ENCODE measurements at regions not wholly inside any gene's neighbourhood (a gene's known extent, or its start where the extent isn't known, plus 50 kb on each side); places are given as distances from the start of the nearest gene placed in this dataset.

DNA sequence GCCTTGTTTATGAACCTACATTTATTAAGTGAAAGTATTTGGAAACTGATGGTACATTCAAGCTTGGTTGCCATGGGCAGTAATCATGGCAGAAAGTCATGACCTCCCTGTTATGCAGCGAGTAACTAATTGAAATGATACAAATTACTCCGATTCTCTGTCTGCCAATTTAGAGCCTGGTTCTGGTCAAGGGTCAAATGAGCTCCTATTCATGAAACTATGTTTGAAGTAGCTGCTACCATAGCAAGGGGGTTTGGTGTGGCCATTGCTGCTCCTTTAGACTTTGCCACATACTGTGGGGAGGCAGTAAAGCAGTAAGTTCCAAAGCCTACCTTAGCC, 187.2 kb upstream of the FOXD3 start:
- Histone ChIP-seq H3K9me2 (ENCODE audit: insufficient read depth, low read length) (no peaks in the 10 kb centered on the region), H2AFZ (ENCODE audit: low read depth, low read length) (no peak overlapping the region), H3K27ac (ENCODE audit: low read length) (no peak overlapping the region), H3F3A (ENCODE audit: insufficient read depth, low read length, poor library complexity, severe bottlenecking) (no peaks in the 10 kb centered on the region), H4K20me1 (ENCODE audit: insufficient read depth) (no peaks in the 10 kb centered on the region), H3K4me2 (ENCODE audit: low read length) (no peak overlapping the region), H3K36me3 (ENCODE audit: insufficient read depth, low read length) (no peaks in the 10 kb centered on the region), H3K79me2 (replicated peaks; ENCODE audit: insufficient read depth, low read length) (no peaks in the 10 kb centered on the region), H3K4me3 (ENCODE audit: low read length) (no peak overlapping the region), H3K9ac (ENCODE audit: low read length) (no peak overlapping the region), H3K9me3 (ENCODE audit: low read length) (no peaks in the 10 kb centered on the region), H3K27me3 (ENCODE audit: insufficient read depth, low read depth, low read length) (no peaks in the 10 kb centered on the region)
- TF ChIP-seq EP300 (conservative IDR thresholded peaks at IDR 0.05; ENCODE audit: poor library complexity, severe bottlenecking) = no peak

DNA sequence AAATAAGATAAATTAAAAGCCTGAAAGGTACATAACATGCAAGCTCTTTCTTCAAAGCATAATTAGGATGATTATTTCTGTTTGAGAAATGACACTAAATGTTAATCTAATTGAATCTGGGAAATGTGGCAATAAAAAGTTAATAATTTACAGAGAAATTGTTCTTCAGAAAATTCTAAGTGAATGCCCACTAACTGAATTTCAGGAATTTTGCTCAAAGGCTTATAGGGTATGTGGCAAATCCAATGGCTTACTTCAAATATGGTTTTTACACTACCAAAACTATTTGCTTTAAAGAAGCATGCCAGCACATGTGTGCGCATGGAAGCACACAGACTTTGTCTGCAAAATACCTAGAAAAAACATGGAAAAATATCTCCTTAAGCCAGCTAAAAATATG, 186.6 kb upstream of the FOXD3 start:
- Histone ChIP-seq H3K9me3 (ENCODE audit: low read length) (no peaks in the 10 kb centered on the region), H3K79me2 (replicated peaks; ENCODE audit: insufficient read depth, low read length) (no peaks in the 10 kb centered on the region), H4K20me1 (ENCODE audit: insufficient read depth) (no peaks in the 10 kb centered on the region), H3K4me2 (ENCODE audit: low read length) (no peak overlapping the region), H3K9ac (ENCODE audit: low read length) (no peak overlapping the region), H3K27ac (ENCODE audit: low read length) (no peak overlapping the region), H3K9me2 (ENCODE audit: insufficient read depth, low read length) (no peaks in the 10 kb centered on the region), H3F3A (ENCODE audit: insufficient read depth, low read length, poor library complexity, severe bottlenecking) (no peaks in the 10 kb centered on the region), H3K36me3 (ENCODE audit: insufficient read depth, low read length) (no peaks in the 10 kb centered on the region), H3K4me3 (ENCODE audit: low read length) (no peak overlapping the region), H3K27me3 (ENCODE audit: insufficient read depth, low read depth, low read length) (no peaks in the 10 kb centered on the region), H2AFZ (ENCODE audit: low read depth, low read length) (no peak overlapping the region)
- no peak for TF ChIP-seq SMC3 (conservative IDR thresholded peaks at IDR 0.05; ENCODE audit: poor library complexity)
- no peak for TF ChIP-seq EZH2 (IDR thresholded peaks at IDR 0.05; ENCODE audit: borderline replicate concordance, insufficient read depth, low read length, poor library complexity, severe bottlenecking)
- TF ChIP-seq, protein P1, sequence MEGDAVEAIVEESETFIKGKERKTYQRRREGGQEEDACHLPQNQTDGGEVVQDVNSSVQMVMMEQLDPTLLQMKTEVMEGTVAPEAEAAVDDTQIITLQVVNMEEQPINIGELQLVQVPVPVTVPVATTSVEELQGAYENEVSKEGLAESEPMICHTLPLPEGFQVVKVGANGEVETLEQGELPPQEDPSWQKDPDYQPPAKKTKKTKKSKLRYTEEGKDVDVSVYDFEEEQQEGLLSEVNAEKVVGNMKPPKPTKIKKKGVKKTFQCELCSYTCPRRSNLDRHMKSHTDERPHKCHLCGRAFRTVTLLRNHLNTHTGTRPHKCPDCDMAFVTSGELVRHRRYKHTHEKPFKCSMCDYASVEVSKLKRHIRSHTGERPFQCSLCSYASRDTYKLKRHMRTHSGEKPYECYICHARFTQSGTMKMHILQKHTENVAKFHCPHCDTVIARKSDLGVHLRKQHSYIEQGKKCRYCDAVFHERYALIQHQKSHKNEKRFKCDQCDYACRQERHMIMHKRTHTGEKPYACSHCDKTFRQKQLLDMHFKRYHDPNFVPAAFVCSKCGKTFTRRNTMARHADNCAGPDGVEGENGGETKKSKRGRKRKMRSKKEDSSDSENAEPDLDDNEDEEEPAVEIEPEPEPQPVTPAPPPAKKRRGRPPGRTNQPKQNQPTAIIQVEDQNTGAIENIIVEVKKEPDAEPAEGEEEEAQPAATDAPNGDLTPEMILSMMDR (IDR thresholded peaks at IDR 0.05; ENCODE audit: poor library complexity, severe bottlenecking) = no peak

DNA sequence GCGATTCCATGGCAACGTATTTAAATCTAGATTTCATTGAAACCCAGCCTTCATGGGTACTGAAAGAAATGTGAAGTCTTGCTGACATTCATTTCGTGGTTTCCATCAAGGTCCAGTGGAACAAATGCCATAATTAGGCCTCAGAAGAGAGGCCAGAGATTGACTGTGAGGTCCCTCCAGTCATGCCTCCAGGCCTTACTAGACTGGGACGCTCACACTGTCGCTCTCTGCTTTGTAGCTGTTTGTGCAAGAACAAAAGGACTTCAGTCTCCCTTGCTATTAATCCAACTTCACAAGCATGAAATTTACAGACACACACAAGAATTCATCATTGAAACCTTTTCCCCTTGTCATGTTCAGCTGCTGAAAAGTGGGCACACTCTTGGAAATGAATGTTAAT, 180.4 kb upstream of the FOXD3 start:
- no peak overlapping the region for H3K27ac ChIP-seq (ENCODE audit: low read length)
- no peak overlapping the region for H3K4me2 ChIP-seq (ENCODE audit: low read length)
- H3K36me3 ChIP-seq (ENCODE audit: insufficient read depth, low read length) = no peaks in the 10 kb centered on the region
- H2AFZ ChIP-seq (ENCODE audit: low read depth, low read length) = no peak overlapping the region
- no peaks in the 10 kb centered on the region for H3F3A ChIP-seq (ENCODE audit: insufficient read depth, low read length, poor library complexity, severe bottlenecking)
- no peaks in the 10 kb centered on the region for H4K20me1 ChIP-seq (ENCODE audit: insufficient read depth)
- H3K9me3 ChIP-seq (ENCODE audit: low read length) = no peaks in the 10 kb centered on the region
- H3K9me2 ChIP-seq (ENCODE audit: insufficient read depth, low read length) = no peaks in the 10 kb centered on the region
- H3K79me2 ChIP-seq (replicated peaks; ENCODE audit: insufficient read depth, low read length) = no peaks in the 10 kb centered on the region
- H3K27me3 ChIP-seq (ENCODE audit: insufficient read depth, low read depth, low read length) = no peaks in the 10 kb centered on the region
- H3K4me3 ChIP-seq (ENCODE audit: low read length) = no peak overlapping the region
- H3K9ac ChIP-seq (ENCODE audit: low read length) = no peak overlapping the region
- TF ChIP-seq, protein P1 (IDR thresholded peaks at IDR 0.05; ENCODE audit: poor library complexity, severe bottlenecking) = no peak
- TF ChIP-seq EZH2 (IDR thresholded peaks at IDR 0.05; ENCODE audit: borderline replicate concordance, insufficient read depth, low read length, poor library complexity, severe bottlenecking) (no peak), POLR2AphosphoS5 (IDR thresholded peaks at IDR 0.05) (no peak), EP300 (conservative IDR thresholded peaks at IDR 0.05; ENCODE audit: poor library complexity, severe bottlenecking) (no peak), TAF1 (IDR thresholded peaks at IDR 0.05; ENCODE audit: low read depth) (no peak), SMC3 (conservative IDR thresholded peaks at IDR 0.05; ENCODE audit: poor library complexity) (no peak), RAD21 (conservative IDR thresholded peaks at IDR 0.05) (no peak), MXI1 (conservative IDR thresholded peaks at IDR 0.05; ENCODE audit: poor library complexity, severe bottlenecking) (no peak)
- TF ChIP-seq, protein P2, sequence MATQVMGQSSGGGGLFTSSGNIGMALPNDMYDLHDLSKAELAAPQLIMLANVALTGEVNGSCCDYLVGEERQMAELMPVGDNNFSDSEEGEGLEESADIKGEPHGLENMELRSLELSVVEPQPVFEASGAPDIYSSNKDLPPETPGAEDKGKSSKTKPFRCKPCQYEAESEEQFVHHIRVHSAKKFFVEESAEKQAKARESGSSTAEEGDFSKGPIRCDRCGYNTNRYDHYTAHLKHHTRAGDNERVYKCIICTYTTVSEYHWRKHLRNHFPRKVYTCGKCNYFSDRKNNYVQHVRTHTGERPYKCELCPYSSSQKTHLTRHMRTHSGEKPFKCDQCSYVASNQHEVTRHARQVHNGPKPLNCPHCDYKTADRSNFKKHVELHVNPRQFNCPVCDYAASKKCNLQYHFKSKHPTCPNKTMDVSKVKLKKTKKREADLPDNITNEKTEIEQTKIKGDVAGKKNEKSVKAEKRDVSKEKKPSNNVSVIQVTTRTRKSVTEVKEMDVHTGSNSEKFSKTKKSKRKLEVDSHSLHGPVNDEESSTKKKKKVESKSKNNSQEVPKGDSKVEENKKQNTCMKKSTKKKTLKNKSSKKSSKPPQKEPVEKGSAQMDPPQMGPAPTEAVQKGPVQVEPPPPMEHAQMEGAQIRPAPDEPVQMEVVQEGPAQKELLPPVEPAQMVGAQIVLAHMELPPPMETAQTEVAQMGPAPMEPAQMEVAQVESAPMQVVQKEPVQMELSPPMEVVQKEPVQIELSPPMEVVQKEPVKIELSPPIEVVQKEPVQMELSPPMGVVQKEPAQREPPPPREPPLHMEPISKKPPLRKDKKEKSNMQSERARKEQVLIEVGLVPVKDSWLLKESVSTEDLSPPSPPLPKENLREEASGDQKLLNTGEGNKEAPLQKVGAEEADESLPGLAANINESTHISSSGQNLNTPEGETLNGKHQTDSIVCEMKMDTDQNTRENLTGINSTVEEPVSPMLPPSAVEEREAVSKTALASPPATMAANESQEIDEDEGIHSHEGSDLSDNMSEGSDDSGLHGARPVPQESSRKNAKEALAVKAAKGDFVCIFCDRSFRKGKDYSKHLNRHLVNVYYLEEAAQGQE (IDR thresholded peaks at IDR 0.05; ENCODE audit: borderline replicate concordance) = no peak

Measured in neural cell (in vitro differentiated cells).